ENCODE measurements at regions not wholly inside any gene's neighbourhood (a gene's known extent, or its start where the extent isn't known, plus 50 kb on each side); places are given as distances from the start of the nearest gene placed in this dataset.

GRCh38 chr2:53067056-53067455 is 700.5 kb upstream of the CHAC2 start (continued):
- no peak for TF ChIP-seq ETS1 (IDR thresholded peaks at IDR 0.05)
- TF ChIP-seq ZNF331 (CRISPR knock-in tag; IDR thresholded peaks at IDR 0.05; ENCODE audit: low read depth) = no peak
- TF ChIP-seq JUNB (IDR thresholded peaks at IDR 0.05; ENCODE audit: unreplicated experiment) = no peak
- TF ChIP-seq CREB1 (CRISPR knock-in tag; IDR thresholded peaks at IDR 0.05; ENCODE audit: low read depth) = no peak

DNA sequence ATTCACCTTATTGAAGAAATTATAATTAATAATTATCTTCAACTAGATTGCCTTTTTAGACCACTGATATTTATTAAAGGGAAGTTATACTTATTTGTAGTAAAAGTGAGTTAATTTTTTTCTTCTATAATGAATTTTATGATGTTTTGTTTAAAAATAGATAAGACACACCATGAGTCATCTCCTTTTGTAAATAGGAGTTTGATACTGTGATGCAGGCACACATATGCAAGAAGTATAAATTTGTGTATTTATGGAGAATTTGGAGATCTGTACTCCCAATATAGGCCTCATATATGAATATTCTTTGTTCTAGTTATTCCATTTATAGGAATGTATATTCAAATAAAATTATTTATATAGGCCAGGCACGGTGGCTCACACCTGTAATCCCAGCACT is 703.5 kb upstream of the CHAC2 start:
- H3K4me3 ChIP-seq = no peak overlapping the region
- no peaks in the 10 kb centered on the region for H3K79me2 ChIP-seq (replicated peaks; ENCODE audit: insufficient read depth)
- no peak overlapping the region for H2AFZ ChIP-seq
- no peak overlapping the region for H3K4me2 ChIP-seq
- Mint-ChIP-seq H3K27me3 (ENCODE audit: insufficient read depth, low read depth, poor library complexity) (no peaks in the 10 kb centered on the region), H3K27ac (no peak overlapping the region), H3K36me3 (ENCODE audit: low read depth) (peaks cover 6% of the 10 kb centered on the region; the same call in 1 of the 3 replicates), H3K4me3 (no peak overlapping the region), H3K4me1 (no peaks in the 10 kb centered on the region; the same call in 2 of the 3 replicates), H3K9me3 (peaks cover 6% of the 10 kb centered on the region; the same call in 1 of the 3 replicates)
- H4K20me1 ChIP-seq (replicated peaks; ENCODE audit: insufficient read depth) = no peaks in the 10 kb centered on the region
- H3K36me3 ChIP-seq (ENCODE audit: insufficient read depth) = no peaks in the 10 kb centered on the region
- H3F3A ChIP-seq (replicated peaks; ENCODE audit: low read depth) = no peaks in the 10 kb centered on the region
- ATAC-seq (no peak), DNase-seq (ENCODE audit: low spot score) (no peak)
- H3K27me3 ChIP-seq (ENCODE audit: insufficient read depth) = no peaks in the 10 kb centered on the region
- H3K4me1 ChIP-seq (ENCODE audit: insufficient read depth) = no peaks in the 10 kb centered on the region
- no peak overlapping the region for H3K27ac ChIP-seq (ENCODE audit: low read depth)
- no peaks in the 10 kb centered on the region for H3K9me2 ChIP-seq (ENCODE audit: insufficient read depth)
- TF ChIP-seq ZNF462 (CRISPR knock-in tag; IDR thresholded peaks at IDR 0.05) = no peak
- TF ChIP-seq, protein P1, sequence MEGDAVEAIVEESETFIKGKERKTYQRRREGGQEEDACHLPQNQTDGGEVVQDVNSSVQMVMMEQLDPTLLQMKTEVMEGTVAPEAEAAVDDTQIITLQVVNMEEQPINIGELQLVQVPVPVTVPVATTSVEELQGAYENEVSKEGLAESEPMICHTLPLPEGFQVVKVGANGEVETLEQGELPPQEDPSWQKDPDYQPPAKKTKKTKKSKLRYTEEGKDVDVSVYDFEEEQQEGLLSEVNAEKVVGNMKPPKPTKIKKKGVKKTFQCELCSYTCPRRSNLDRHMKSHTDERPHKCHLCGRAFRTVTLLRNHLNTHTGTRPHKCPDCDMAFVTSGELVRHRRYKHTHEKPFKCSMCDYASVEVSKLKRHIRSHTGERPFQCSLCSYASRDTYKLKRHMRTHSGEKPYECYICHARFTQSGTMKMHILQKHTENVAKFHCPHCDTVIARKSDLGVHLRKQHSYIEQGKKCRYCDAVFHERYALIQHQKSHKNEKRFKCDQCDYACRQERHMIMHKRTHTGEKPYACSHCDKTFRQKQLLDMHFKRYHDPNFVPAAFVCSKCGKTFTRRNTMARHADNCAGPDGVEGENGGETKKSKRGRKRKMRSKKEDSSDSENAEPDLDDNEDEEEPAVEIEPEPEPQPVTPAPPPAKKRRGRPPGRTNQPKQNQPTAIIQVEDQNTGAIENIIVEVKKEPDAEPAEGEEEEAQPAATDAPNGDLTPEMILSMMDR (conservative IDR thresholded peaks at IDR 0.05; ENCODE audit: low read depth in 2 of 2) = no peak
- no peak for TF ChIP-seq POLR2AphosphoS5 (IDR thresholded peaks at IDR 0.05; ENCODE audit: low read depth)
- TF ChIP-seq ZNF114 (CRISPR knock-in tag; IDR thresholded peaks at IDR 0.05) = no peak
- no peak for TF ChIP-seq STAT1 (IDR thresholded peaks at IDR 0.05; ENCODE audit: unreplicated experiment)
- TF ChIP-seq CREB1 (CRISPR knock-in tag; IDR thresholded peaks at IDR 0.05; ENCODE audit: low read depth) = no peak
- TF ChIP-seq NANOG (IDR thresholded peaks at IDR 0.05; ENCODE audit: borderline replicate concordance) = no peak
- TF ChIP-seq, protein P2, sequence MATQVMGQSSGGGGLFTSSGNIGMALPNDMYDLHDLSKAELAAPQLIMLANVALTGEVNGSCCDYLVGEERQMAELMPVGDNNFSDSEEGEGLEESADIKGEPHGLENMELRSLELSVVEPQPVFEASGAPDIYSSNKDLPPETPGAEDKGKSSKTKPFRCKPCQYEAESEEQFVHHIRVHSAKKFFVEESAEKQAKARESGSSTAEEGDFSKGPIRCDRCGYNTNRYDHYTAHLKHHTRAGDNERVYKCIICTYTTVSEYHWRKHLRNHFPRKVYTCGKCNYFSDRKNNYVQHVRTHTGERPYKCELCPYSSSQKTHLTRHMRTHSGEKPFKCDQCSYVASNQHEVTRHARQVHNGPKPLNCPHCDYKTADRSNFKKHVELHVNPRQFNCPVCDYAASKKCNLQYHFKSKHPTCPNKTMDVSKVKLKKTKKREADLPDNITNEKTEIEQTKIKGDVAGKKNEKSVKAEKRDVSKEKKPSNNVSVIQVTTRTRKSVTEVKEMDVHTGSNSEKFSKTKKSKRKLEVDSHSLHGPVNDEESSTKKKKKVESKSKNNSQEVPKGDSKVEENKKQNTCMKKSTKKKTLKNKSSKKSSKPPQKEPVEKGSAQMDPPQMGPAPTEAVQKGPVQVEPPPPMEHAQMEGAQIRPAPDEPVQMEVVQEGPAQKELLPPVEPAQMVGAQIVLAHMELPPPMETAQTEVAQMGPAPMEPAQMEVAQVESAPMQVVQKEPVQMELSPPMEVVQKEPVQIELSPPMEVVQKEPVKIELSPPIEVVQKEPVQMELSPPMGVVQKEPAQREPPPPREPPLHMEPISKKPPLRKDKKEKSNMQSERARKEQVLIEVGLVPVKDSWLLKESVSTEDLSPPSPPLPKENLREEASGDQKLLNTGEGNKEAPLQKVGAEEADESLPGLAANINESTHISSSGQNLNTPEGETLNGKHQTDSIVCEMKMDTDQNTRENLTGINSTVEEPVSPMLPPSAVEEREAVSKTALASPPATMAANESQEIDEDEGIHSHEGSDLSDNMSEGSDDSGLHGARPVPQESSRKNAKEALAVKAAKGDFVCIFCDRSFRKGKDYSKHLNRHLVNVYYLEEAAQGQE (IDR thresholded peaks at IDR 0.05; ENCODE audit: unreplicated experiment) = no peak
- no peak for TF ChIP-seq EZH2phosphoT487 (IDR thresholded peaks at IDR 0.05; ENCODE audit: unreplicated experiment)
- TF ChIP-seq ETS1 (IDR thresholded peaks at IDR 0.05) = no peak
- no peak for TF ChIP-seq ZNF331 (CRISPR knock-in tag; IDR thresholded peaks at IDR 0.05; ENCODE audit: low read depth)

Data from GM23338 (cell line).